Naive thymus-derived CD8-positive, alpha-beta T cell (primary cell): ENCODE measurements at regions not wholly inside any gene's neighbourhood (a gene's known extent, or its start where the extent isn't known, plus 50 kb on each side); places are given as distances from the start of the nearest gene placed in this dataset.

Experiments used
- ATAC-seq, 2 donors: fragments of 150-1000 bp; cut with Tn5 transposase in 1 of 2; sonication (Bioruptor Pico), chemical (Tn5 transposase) in 1 of 2; 1 replicate in 1 of 2; 2 replicates in 1 of 2; pipeline ENCODE4 v1.10.0; 2021; ENCODE audit warnings: mild to moderate bottlenecking in 2 of 2, moderate library complexity in 2 of 2
- POLR2A ChIA-PET: fragments of 350-600 bp; sonication (Branson Sonifier 250); formaldehyde crosslinking; loops from one replicate; lab custom pipeline; 2021; ENCODE audit warnings: antibody characterized with exemption; lab: Charles Lee
- DNase-seq, 10 donors: peaks; one replicate each; pipeline versions ENCODE4 v3.0.0 to v3.0.0-alpha.2; 2020 to 2022
- H3K27ac Mint-ChIP-seq, 10 donors: one replicate each; pipeline ENCODE4 v1.8.0; 2020 to 2022; ENCODE audit warnings: mild to moderate bottlenecking in 10 of 10, mixed read lengths in 10 of 10, moderate library complexity in 4 of 10, inconsistent platforms in 1 of 10
- H3K27me3 Mint-ChIP-seq, 5 donors: one replicate each; pipeline ENCODE4 v1.8.0; 2021 to 2022; ENCODE audit warnings: mixed read lengths in 5 of 5
- H3K36me3 Mint-ChIP-seq, 3 donors: one replicate each; pipeline ENCODE4 v1.8.0; 2020 to 2022; ENCODE audit warnings: mixed read lengths in 3 of 3, mild to moderate bottlenecking in 2 of 3, inconsistent platforms in 1 of 3
- H3K4me1 Mint-ChIP-seq, 4 donors: one replicate each; pipeline ENCODE4 v1.8.0; 2021 to 2022; ENCODE audit warnings: mixed read lengths in 4 of 4
- H3K4me3 Mint-ChIP-seq, 10 donors: one replicate each; pipeline ENCODE4 v1.8.0; 2020 to 2022; ENCODE audit warnings: mild to moderate bottlenecking in 10 of 10, mixed read lengths in 10 of 10, moderate library complexity in 6 of 10, inconsistent platforms in 1 of 10
- H3K9me3 Mint-ChIP-seq, 9 donors: one replicate each; pipeline ENCODE4 v1.8.0; 2020 to 2022; ENCODE audit warnings: mixed read lengths in 9 of 9, mild to moderate bottlenecking in 3 of 9, inconsistent platforms in 1 of 9, moderate library complexity in 1 of 9

GRCh38 chr3:13134166-13134878, 61.1 kb upstream of the IQSEC1 start:
- peaks cover 5 to 16% (median 7%) of the 10 kb centered on the region in 4 donors for H3K4me1 Mint-ChIP-seq
- H3K4me3 Mint-ChIP-seq: no peak overlapping the region
- DNase-seq: peak in 1 of 10 donors; percentile 28
- no peaks in the 10 kb centered on the region for H3K9me3 Mint-ChIP-seq
- ATAC-seq: no peak
- POLR2A ChIA-PET: no interaction called here
- H3K27ac Mint-ChIP-seq: no peak overlapping the region
- H3K36me3 Mint-ChIP-seq: no peaks in the 10 kb centered on the region
- H3K27me3 Mint-ChIP-seq: peaks cover 0 to 3% (median 0%) of the 10 kb centered on the region in 5 donors

GRCh38 chr3:13133471-13133981, 60.3 kb upstream of the IQSEC1 start:
- ATAC-seq (no peak), DNase-seq (peak in 1 of 10 donors; percentile 58)
- H3K36me3 Mint-ChIP-seq: no peaks in the 10 kb centered on the region
- H3K4me1 Mint-ChIP-seq: peaks cover 5 to 16% (median 7%) of the 10 kb centered on the region in 4 donors
- no peak overlapping the region for H3K27ac Mint-ChIP-seq
- no peak overlapping the region for H3K4me3 Mint-ChIP-seq
- POLR2A ChIA-PET: no interaction called here
- H3K27me3 Mint-ChIP-seq: no peaks in the 10 kb centered on the region
- H3K9me3 Mint-ChIP-seq: no peaks in the 10 kb centered on the region

GRCh38 chr3:13132731-13133410, 59.6 kb upstream of the IQSEC1 start:
- no peaks in the 10 kb centered on the region for H3K27me3 Mint-ChIP-seq
- H3K4me3 Mint-ChIP-seq: no peak overlapping the region
- H3K27ac Mint-ChIP-seq: no peak overlapping the region
- ATAC-seq: no peak
- DNase-seq: no peak
- POLR2A ChIA-PET: no interaction called here
- H3K9me3 Mint-ChIP-seq: no peaks in the 10 kb centered on the region
- no peaks in the 10 kb centered on the region for H3K36me3 Mint-ChIP-seq
- H3K4me1 Mint-ChIP-seq: peaks cover 5 to 16% (median 7%) of the 10 kb centered on the region in 4 donors

GRCh38 chr3:13132281-13132680, 59.1 kb upstream of the IQSEC1 start:
- H3K9me3 Mint-ChIP-seq: no peaks in the 10 kb centered on the region
- DNase-seq: peak in 1 of 10 donors; percentile 22
- H3K27ac Mint-ChIP-seq: no peak overlapping the region
- ATAC-seq: no peak
- POLR2A ChIA-PET: no interaction called here
- H3K4me3 Mint-ChIP-seq: no peak overlapping the region
- no peaks in the 10 kb centered on the region for H3K27me3 Mint-ChIP-seq
- no peaks in the 10 kb centered on the region for H3K36me3 Mint-ChIP-seq
- peaks cover 5 to 16% (median 7%) of the 10 kb centered on the region in 4 donors for H3K4me1 Mint-ChIP-seq

- Mint-ChIP-seq H3K36me3 (no peaks in the 10 kb centered on the region), H3K4me1 (peaks cover 5 to 12% (median 7%) of the 10 kb centered on the region in 4 donors), H3K27ac (peak overlapping the region in 1 of 10 donors; percentile 31), H3K4me3 (no peak overlapping the region), H3K9me3 (no peaks in the 10 kb centered on the region), H3K27me3 (no peaks in the 10 kb centered on the region)
- POLR2A ChIA-PET: interaction anchor here (0.7 kb wide), 1 partner anchor 215 kb away, joined by 5 read pairs; no protein-coding TSS in a partner anchor
- ATAC-seq: no peak
- no peak for DNase-seq
Measured at GRCh38 chr3:13130464-13131193, 57.4 kb upstream of the IQSEC1 start.

- Mint-ChIP-seq H3K4me3 (no peak overlapping the region), H3K36me3 (no peaks in the 10 kb centered on the region), H3K27me3 (no peaks in the 10 kb centered on the region), H3K4me1 (no peaks in the 10 kb centered on the region), H3K9me3 (no peaks in the 10 kb centered on the region), H3K27ac (no peak overlapping the region)
- ATAC-seq (no peak), DNase-seq (peak in 1 of 10 donors; percentile 26)
- POLR2A ChIA-PET: no interaction called here
Measured at GRCh38 chr3:13125092-13126015, 52.1 kb upstream of the IQSEC1 start.

- DNase-seq: peak in 1 of 10 donors; percentile 28
- Mint-ChIP-seq H3K9me3 (no peaks in the 10 kb centered on the region), H3K27ac (peak overlapping the region in 1 of 10 donors; percentile 29), H3K36me3 (no peaks in the 10 kb centered on the region), H3K27me3 (no peaks in the 10 kb centered on the region), H3K4me1 (no peaks in the 10 kb centered on the region), H3K4me3 (no peak overlapping the region)
- no peak for ATAC-seq
- POLR2A ChIA-PET: no interaction called here
Measured at GRCh38 chr3:13124631-13125030, 51.4 kb upstream of the IQSEC1 start.

GRCh38 chr3:13123765-13124164, 50.5 kb upstream of the IQSEC1 start:
- DNase-seq (no peak), ATAC-seq (no peak)
- H3K4me1 Mint-ChIP-seq: peaks cover 0 to 2% (median 0%) of the 10 kb centered on the region in 4 donors
- no peaks in the 10 kb centered on the region for H3K9me3 Mint-ChIP-seq
- POLR2A ChIA-PET: no interaction called here
- no peaks in the 10 kb centered on the region for H3K36me3 Mint-ChIP-seq
- no peak overlapping the region for H3K4me3 Mint-ChIP-seq
- no peaks in the 10 kb centered on the region for H3K27me3 Mint-ChIP-seq
- H3K27ac Mint-ChIP-seq: no peak overlapping the region

- no peak for ATAC-seq
- Mint-ChIP-seq H3K9me3 (no peaks in the 10 kb centered on the region), H3K4me3 (no peak overlapping the region), H3K36me3 (no peaks in the 10 kb centered on the region), H3K27me3 (no peaks in the 10 kb centered on the region), H3K27ac (no peak overlapping the region), H3K4me1 (peaks cover 0 to 2% (median 0%) of the 10 kb centered on the region in 4 donors)
- POLR2A ChIA-PET: no interaction called here
- DNase-seq: no peak
Measured at GRCh38 chr3:13123013-13123654, 49.9 kb upstream of the IQSEC1 start.
